Smooth muscle cell (in vitro differentiated cells): ENCODE measurements at regions not wholly inside any gene's neighbourhood (a gene's known extent, or its start where the extent isn't known, plus 50 kb on each side); places are given as distances from the start of the nearest gene placed in this dataset.

Experiments used
- DNase-seq: peaks from one replicate; lab custom pipeline; 2025; ENCODE audit not compliant: unreplicated experiment; lab: John Stamatoyannopoulos, UW
- H2AFZ ChIP-seq: fragments of 200-600 bp; sonication (generic); 2 replicates; pipeline ENCODE4 v1.6.0; 2016; ENCODE audit warnings: antibody characterized with exemption, low read depth, mild to moderate bottlenecking
- H3F3A ChIP-seq: fragments of 200-600 bp; sonication (generic); 2 replicates; pipeline ENCODE4 v1.6.0; 2017; ENCODE audit warnings: antibody characterized with exemption, low read depth
- H3K27ac ChIP-seq: fragments of 200-600 bp; sonication (generic); 2 replicates; pipeline ENCODE4 v1.5.1; 2016; ENCODE audit warnings: low read depth, mild to moderate bottlenecking
- H3K27me3 ChIP-seq: fragments of 200-600 bp; sonication (generic); 2 replicates; pipeline ENCODE4 v1.6.1; 2016; ENCODE audit warnings: low read depth, mild to moderate bottlenecking
- H3K36me3 ChIP-seq: fragments of 200-600 bp; sonication (generic); 2 replicates; pipeline ENCODE4 v1.5.1; 2016; ENCODE audit warnings: low read depth
- H3K4me1 ChIP-seq: fragments of 200-600 bp; sonication (generic); 2 replicates; pipeline ENCODE4 v1.5.1; 2016; ENCODE audit warnings: low read depth
- H3K4me2 ChIP-seq: fragments of 200-600 bp; sonication (generic); 2 replicates; pipeline ENCODE4 v1.6.0; 2016; ENCODE audit warnings: mild to moderate bottlenecking
- H3K4me3 ChIP-seq: fragments of 200-600 bp; sonication (generic); 2 replicates; pipeline ENCODE4 v1.5.1; 2016; ENCODE audit warnings: mild to moderate bottlenecking
- H3K79me2 ChIP-seq: fragments of 200-600 bp; sonication (generic); 2 replicates; pipeline ENCODE4 v1.6.0; 2016; ENCODE audit warnings: low read depth, mild to moderate bottlenecking
- H3K9ac ChIP-seq: fragments of 200-600 bp; sonication (generic); 2 replicates; pipeline ENCODE4 v1.6.0; 2016; ENCODE audit warnings: low read depth
- H3K9me3 ChIP-seq: fragments of 200-600 bp; sonication (generic); replicated peaks from 2 replicates; pipeline ENCODE4 v1.5.1; 2016; ENCODE audit warnings: low read depth
- H4K20me1 ChIP-seq: fragments of 200-600 bp; sonication (generic); 2 replicates; pipeline ENCODE4 v1.6.0; 2016; ENCODE audit warnings: low read depth
- WGBS: methylation state at CpG from one replicate; pipeline ENCODE4 v1.1.7; 2016; ENCODE audit warnings: low lambda C conversion rate; 5-methylcytosine and 5-hydroxymethylcytosine counted together
- TF ChIP-seq, protein P1 (sequence below): fragments of 200-600 bp; sonication (generic); IDR thresholded peaks from 2 replicates; pipeline ENCODE4 v1.5.1; 2017; ENCODE audit warnings: borderline replicate concordance, mild to moderate bottlenecking, antibody characterized with exemption; ENCODE audit not compliant: insufficient read depth, poor library complexity, severe bottlenecking

DNA sequence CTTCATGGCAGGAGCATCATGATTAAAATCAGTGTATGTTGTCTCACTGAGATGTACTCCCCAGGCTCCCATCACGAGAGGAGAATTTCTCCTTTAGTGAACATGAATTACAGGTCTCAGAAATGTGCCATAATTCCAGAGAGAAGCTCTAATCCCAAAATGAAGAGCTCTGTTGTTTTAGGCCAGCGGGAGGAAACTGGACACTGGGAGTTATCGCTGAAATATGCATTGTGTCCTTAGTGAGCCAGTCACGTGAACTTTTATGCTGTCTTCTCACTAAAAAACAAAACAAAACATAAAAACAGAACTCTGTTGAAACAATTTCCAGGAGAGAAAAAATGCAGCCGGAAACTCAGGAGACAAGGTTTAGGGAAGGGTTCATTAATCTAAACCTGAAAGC, 315.7 kb upstream of the NT5E start:
- H2AFZ ChIP-seq, result no peak overlapping the region
- TF ChIP-seq, protein P1, sequence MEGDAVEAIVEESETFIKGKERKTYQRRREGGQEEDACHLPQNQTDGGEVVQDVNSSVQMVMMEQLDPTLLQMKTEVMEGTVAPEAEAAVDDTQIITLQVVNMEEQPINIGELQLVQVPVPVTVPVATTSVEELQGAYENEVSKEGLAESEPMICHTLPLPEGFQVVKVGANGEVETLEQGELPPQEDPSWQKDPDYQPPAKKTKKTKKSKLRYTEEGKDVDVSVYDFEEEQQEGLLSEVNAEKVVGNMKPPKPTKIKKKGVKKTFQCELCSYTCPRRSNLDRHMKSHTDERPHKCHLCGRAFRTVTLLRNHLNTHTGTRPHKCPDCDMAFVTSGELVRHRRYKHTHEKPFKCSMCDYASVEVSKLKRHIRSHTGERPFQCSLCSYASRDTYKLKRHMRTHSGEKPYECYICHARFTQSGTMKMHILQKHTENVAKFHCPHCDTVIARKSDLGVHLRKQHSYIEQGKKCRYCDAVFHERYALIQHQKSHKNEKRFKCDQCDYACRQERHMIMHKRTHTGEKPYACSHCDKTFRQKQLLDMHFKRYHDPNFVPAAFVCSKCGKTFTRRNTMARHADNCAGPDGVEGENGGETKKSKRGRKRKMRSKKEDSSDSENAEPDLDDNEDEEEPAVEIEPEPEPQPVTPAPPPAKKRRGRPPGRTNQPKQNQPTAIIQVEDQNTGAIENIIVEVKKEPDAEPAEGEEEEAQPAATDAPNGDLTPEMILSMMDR, result no peak
- no peaks in the 10 kb centered on the region for H3F3A ChIP-seq
- no peak overlapping the region for H3K9ac ChIP-seq
- no peaks in the 10 kb centered on the region for H3K36me3 ChIP-seq
- peaks cover 5% of the 10 kb centered on the region for H3K4me1 ChIP-seq
- DNase-seq, result no peak
- 89% methylated on average over 5 of the region's 5 CpGs for WGBS
- H3K4me2 ChIP-seq, result no peak overlapping the region
- H3K9me3 ChIP-seq, result no peaks in the 10 kb centered on the region
- no peak overlapping the region for H3K4me3 ChIP-seq
- no peaks in the 10 kb centered on the region for H4K20me1 ChIP-seq
- H3K79me2 ChIP-seq, result no peaks in the 10 kb centered on the region
- no peak overlapping the region for H3K27ac ChIP-seq
- peaks cover 12% of the 10 kb centered on the region for H3K27me3 ChIP-seq

DNA sequence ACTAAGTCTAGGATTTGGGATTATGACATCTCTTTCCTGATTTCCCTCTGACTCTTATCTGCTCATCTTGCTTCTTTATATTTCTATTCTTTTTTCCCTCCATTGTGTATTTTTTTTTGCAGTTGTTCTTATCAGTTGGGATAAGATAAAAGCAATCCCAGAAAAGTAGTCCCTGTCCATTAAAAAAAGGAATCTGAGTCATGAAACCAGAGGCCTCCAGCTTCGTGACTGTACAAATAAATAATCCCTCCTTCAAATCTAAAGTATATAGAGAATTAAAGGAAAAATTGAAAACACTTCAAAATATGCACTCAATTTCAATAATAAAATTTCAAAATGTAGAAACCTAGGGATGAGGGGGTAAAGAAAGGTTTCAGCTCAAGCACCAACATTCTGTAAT, 317.8 kb upstream of the NT5E start:
- H3K27ac ChIP-seq, result no peak overlapping the region
- no peak overlapping the region for H3K9ac ChIP-seq
- H3K4me3 ChIP-seq, result no peak overlapping the region
- H3K4me2 ChIP-seq, result no peak overlapping the region
- no peaks in the 10 kb centered on the region for H3K9me3 ChIP-seq
- H3F3A ChIP-seq, result no peaks in the 10 kb centered on the region
- H3K36me3 ChIP-seq, result no peaks in the 10 kb centered on the region
- H3K27me3 ChIP-seq, result no peaks in the 10 kb centered on the region
- TF ChIP-seq, protein P1, result no peak
- H3K79me2 ChIP-seq, result no peaks in the 10 kb centered on the region
- H2AFZ ChIP-seq, result no peak overlapping the region
- DNase-seq, result no peak
- 35% methylated on average over 1 of the region's 1 CpG for WGBS
- H3K4me1 ChIP-seq, result peaks cover 5% of the 10 kb centered on the region
- H4K20me1 ChIP-seq, result no peaks in the 10 kb centered on the region

DNA sequence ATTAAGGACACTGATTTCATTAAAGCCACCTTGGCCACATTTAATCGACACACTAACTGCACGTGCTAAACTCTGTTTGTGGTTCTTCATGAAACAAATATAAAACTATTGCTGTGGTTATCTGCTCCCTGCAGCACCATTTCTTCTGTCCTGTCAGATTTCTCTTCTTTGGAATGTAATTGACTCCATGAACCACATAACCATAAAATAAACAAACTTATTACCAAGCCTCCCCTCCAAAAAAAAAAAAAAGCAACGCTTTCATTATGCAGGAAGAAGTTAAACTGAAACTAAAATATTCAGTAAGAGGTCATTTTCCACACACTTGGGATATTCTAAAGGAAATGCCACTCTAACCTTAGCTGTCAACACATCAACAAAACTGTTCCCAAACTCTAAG, 319.1 kb upstream of the NT5E start:
- Histone ChIP-seq H3K36me3 (no peaks in the 10 kb centered on the region), H3K9ac (no peak overlapping the region), H3K9me3 (no peaks in the 10 kb centered on the region), H3F3A (no peaks in the 10 kb centered on the region), H3K4me3 (no peak overlapping the region), H2AFZ (no peak overlapping the region), H3K27ac (no peak overlapping the region), H3K79me2 (no peaks in the 10 kb centered on the region), H3K4me1 (peaks cover 4% of the 10 kb centered on the region), H3K27me3 (no peaks in the 10 kb centered on the region), H4K20me1 (no peaks in the 10 kb centered on the region), H3K4me2 (no peak overlapping the region)
- TF ChIP-seq, protein P1, result no peak
- DNase-seq, result no peak
- WGBS, result 82% methylated on average over 3 of the region's 3 CpGs

DNA sequence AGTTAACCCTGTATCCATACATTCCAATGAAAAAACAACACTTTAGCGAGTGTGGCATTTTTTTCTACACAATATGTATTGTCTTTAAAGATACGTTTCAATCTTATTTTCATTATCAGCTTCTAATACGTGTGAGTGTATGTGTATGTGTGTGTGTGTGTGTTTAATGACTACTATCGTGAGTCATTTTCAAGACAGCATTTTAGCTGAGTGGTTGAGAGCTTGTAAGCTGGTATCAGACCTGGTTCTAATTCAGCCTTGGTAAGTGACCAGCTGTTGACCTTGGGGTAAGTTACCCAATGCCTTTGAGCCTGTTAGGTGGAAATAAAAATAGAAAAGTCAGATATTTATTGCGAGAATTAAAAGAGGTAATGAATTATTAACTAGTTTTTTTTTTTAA, 320.0 kb upstream of the NT5E start:
- Histone ChIP-seq H3K9me3 (no peaks in the 10 kb centered on the region), H3K4me2 (peak overlapping the region; percentile 42), H3K4me3 (no peak overlapping the region), H3K79me2 (no peaks in the 10 kb centered on the region), H2AFZ (no peak overlapping the region), H3K4me1 (no peaks in the 10 kb centered on the region), H4K20me1 (no peaks in the 10 kb centered on the region), H3F3A (no peaks in the 10 kb centered on the region), H3K9ac (no peak overlapping the region), H3K36me3 (no peaks in the 10 kb centered on the region), H3K27ac (no peak overlapping the region), H3K27me3 (no peaks in the 10 kb centered on the region)
- TF ChIP-seq, protein P1, result no peak
- no peak for DNase-seq
- WGBS, result 61% methylated on average over 5 of the region's 5 CpGs
